HL-60/S4 treated with retinoic acid at 250 ng/mL for 4 days and 3 days (cell line): ENCODE measurements at regions not wholly inside any gene's neighbourhood (a gene's known extent, or its start where the extent isn't known, plus 50 kb on each side); places are given as distances from the start of the nearest gene placed in this dataset.
"Not testable (repeated sequence)": the region's sequence is repeated elsewhere in the genome, so short reads cannot be mapped to it uniquely, and the experiment has no call there.

Experiments
- in situ Hi-C: fragments of 300-500 bp; cut with MboI; formaldehyde crosslinking; loops from 2 replicates; pipeline ENCODE4 v1.7.0; 2022; ENCODE audit warnings: low sequenced_read_pairs

DNA sequence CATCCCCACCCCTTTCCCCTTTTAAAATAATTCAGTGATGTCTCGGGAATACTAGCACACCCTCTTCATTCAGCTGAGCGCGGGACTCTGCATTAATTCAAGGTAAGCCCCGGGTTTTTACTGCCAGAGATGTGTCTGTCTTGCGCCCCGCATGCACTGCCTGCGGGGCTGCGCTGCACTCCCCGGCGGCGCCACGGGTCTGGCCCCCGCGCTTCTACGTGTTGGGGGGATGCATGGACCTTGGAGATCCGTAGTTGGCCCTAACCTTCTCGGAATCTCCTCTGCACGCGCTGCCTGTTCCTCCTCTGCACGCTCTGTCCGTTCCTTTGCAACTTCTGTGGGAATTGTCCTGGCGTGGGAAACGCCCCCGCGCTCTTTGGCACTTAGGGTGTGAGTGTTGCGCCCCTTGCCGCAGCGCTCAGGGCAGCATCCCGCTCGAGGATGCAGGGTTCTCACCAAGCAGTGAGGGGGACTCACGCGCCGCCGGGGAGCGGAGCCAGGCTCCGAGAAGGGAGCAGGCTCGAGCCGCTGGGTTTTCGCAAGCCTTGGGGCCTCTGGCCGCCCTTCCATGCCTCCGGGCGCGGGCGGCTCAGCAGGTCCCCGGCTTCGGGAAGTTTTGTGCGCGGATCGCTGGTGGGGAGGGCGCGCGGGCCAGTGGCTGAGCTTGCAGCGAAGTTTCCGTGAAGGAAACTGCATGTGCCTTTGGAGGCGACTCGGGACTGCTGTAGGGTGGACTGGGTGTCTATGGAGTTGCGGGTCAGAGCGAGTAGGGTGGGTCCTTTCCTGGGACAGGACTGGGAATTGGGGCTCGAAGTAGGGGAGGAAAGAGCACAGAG, 165.1 kb upstream of the CACNA1E start:
- in situ Hi-C loops: no loop called here

GRCh38 chr1:181318858-181319235, 164.5 kb upstream of the CACNA1E start:
- in situ Hi-C loops: no loop called here

- in situ Hi-C loops: no loop called here
Observed at GRCh38 chr1:181319907-181320306, 163.4 kb upstream of the CACNA1E start.

DNA sequence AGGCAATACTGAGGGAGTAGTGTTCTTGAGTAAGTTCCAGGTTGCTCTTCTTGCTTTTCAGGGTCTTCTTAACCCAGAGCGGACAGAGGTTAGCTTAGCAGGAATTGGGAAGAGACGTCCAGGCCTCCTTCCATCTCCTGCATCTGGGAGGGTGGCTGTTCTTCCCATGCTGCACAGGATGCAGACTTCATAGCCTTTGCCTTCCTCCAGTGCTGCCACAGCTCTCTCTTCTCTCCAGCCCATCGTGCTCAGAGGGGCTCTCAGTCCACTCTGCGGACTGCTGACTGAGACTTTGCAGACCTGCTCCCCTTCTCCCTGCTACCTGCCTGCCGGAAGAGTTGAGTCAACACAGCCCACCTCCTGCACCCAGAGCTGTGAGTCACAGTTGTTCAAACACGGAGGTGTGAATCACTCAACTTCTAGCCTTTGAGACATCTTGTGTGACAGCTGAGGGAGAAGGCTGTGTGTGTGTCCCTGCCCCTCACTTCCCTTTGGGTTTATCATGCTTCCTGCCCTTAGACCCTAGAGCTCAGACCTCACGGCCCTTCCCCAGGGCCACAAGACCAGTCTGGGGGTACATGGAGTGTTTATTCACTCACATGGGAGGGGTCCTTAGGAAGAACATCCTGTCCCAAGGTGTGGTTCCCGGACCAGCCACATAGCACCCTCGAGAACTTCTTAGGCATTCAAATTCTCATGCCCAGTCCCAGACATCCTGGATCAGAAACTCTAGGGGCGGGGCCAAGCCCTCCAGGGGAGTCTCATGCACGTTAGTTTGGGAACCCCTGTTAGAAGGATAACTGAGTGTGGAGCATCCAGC, 158.3 kb upstream of the CACNA1E start:
- in situ Hi-C loops: no loop called here

DNA sequence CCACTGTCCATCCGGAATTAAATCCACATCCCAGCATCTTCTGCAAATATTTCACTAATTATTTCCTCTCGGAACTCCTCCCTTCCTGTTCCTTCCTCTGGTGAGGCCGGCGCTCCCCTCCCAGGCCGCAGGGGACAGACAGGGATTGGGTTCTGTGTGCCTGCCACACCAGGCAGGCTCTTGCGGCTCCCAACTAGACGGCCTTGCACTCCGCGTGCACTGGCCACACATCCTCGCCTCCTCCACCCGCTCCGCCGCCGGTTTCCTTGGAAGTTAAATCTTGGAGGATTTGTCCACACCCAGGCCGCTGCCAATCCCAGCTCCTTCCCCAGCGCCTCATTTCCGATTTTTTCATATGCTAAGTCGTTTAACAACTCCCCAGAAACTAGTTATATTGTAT, 157.6 kb upstream of the CACNA1E start:
- in situ Hi-C loops: not testable (repeated sequence)

GRCh38 chr1:181326348-181326747, 157.0 kb upstream of the CACNA1E start:
- in situ Hi-C loops: no loop called here

DNA sequence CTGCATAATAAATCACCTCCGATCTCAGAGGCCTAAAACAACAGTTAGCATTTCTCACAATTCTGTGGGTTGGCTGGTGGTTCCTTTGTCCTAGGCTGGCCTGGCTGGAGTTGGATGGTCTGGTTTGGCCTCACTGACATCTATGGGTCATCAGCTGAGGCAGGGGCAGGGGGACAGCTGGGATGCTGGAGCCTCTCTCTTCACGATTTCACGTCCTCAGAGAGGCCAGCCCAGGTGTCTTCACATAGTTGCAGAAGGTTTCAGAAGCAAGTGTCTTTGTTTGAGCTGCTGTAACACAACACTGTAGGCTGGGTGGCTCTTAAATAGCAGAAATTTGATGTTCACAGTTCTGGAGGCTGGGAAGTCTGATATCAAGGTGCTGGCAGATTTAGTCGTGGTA, 155.5 kb upstream of the CACNA1E start:
- in situ Hi-C loops: no loop called here

DNA sequence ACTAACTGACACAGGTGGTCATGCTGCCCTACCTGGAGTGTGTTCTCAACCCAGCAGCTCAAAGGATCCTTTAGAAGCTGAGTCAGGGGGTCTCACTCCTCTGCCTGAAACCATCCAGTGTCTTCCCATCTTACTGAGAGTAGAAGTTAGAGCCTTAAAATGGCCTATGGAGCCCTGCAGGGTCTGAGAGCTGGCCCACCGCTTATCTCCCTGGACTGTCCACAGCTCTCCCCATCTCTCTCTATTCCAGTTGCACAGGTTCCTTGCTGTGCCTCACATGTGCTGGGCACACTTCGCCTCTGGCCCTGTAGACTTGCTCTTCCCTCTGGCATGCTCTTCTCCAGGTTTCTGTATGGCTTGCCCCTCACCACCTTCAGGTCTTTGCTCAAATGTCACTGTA, 148.6 kb upstream of the CACNA1E start:
- in situ Hi-C loops: no loop called here

DNA sequence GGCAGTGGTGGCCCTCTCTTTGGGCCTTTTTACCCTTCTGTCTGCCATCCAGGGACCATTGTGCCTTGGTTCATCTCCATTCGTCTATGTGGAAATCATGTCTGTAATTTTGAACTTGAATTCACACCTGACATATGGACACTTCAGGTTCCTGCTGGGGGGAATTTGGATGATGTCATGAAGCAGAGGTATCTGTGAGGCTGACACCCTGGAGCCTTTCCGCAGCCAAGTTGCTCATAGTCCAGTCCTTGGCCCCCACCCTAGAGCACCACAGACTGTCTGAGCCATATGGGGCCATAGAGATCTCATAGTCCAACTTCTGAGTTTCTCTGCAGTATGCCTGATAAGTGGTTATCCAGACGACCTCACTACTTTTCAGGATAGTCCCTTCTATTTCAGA, 147.7 kb upstream of the CACNA1E start:
- in situ Hi-C loops: no loop called here

- in situ Hi-C loops: no loop called here
Observed at GRCh38 chr1:181341026-181341632, 142.2 kb upstream of the CACNA1E start.

GRCh38 chr1:181344091-181344490, 139.2 kb upstream of the CACNA1E start:
- in situ Hi-C loops: no loop called here

GRCh38 chr1:181345146-181345545, 138.2 kb upstream of the CACNA1E start:
- in situ Hi-C loops: no loop called here

DNA sequence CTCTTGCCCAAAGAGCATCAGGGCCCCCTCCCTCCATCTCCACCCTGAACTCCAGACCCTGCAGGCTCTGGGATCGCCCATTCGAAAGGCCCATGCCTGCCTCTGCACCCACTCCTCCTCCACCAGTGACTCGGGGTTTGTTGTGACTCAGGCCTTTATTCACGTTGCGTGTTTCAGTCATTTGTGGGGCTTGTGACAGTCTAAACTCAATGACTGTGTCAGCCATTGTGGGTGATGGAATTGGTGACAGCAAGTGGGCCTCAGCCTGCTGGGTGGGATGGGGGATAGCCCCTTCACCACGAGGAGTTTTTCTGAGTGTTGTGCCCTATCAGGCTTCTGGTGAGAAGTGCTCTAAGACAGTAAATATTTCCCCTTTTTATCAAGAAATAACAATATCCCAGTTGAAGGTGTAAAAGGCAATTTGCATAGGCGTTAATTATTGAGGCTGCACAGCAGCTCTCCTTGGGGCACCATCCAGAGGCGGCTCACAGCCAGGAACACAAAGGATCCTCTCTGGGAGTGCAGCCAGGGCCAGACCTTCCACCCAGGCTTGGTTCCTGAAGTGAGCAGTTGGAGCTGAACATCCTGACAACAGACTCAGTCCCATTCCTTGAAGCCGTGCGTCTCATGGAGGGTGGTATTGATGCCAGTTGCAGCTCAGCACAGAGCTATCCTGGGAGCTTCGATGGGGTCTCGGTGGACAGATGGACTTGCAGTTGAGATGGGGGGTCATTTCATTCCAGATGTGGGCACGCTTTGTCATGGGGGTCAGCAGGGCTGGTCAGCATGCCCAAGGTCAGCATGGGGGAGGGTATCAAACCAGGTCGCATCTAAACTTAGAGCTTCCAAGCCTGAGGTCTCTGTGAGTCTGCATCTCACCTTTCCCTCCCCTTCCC, 135.6 kb upstream of the CACNA1E start:
- in situ Hi-C loops: no loop called here

- in situ Hi-C loops: no loop called here
Observed at GRCh38 chr1:181349512-181349911, 133.8 kb upstream of the CACNA1E start.

DNA sequence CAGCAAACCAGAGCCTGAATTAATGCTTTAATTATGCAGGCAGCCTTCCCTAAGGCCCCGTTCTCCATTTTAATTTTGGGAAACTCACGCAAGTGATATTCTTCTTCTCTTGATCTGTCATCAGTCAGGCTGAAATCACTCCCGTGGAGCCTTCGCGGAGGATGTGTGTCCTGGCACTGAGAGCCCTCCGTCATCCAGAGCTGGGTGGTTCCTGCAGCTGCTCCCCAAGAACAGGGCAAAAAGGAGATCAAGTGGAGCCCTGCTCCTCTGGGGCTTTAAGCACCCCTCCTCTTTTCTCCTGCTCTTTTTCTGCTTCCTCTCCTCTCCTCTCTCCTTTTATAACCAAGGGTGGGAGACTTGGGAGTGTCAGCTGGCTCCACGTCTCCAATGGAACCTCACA, 133.2 kb upstream of the CACNA1E start:
- in situ Hi-C loops: no loop called here

- in situ Hi-C loops: no loop called here
Observed at GRCh38 chr1:181351740-181352139, 131.6 kb upstream of the CACNA1E start.

- in situ Hi-C loops: no loop called here
Observed at GRCh38 chr1:181352695-181353094, 130.6 kb upstream of the CACNA1E start.

- in situ Hi-C loops: no loop called here
Observed at GRCh38 chr1:181353526-181353925, 129.8 kb upstream of the CACNA1E start.

DNA sequence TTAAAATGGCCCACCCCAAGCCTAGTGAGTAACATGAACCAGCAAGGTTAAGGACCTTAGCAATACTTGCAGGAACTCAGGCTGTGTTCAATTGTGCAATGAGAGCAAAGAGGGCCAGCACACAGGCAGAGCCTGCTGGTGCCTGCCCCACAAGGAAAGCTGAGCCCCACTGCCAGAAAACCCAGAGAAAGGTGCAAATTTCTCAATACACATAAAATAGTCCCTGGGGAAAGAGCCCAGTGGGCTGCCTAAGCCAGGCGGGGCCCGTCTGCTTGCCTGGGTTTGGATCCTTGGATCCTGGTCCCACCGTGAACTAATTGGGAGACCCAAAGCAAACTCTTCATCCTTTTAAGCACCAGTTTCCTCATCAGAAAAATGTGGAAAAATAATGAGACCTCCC, 128.5 kb upstream of the CACNA1E start:
- in situ Hi-C loops: no loop called here

- in situ Hi-C loops: no loop called here
Observed at GRCh38 chr1:181356505-181357340, 126.6 kb upstream of the CACNA1E start.
